T47D (cell line): ENCODE measurements at regions not wholly inside any gene's neighbourhood (a gene's known extent, or its start where the extent isn't known, plus 50 kb on each side); places are given as distances from the start of the nearest gene placed in this dataset.
"Not testable (repeated sequence)": the region's sequence is repeated elsewhere in the genome, so short reads cannot be mapped to it uniquely, and the experiment has no call there.

Experiments used
- DNase-seq, 2 experiments: peaks; one replicate each; pipeline versions ENCODE4 v3.0.0 to v3.0.0-alpha.2; 2011 to 2012; ENCODE audit warnings: low read depth in 1 of 2, low spot score in 1 of 2
- JUND ChIP-seq: IDR thresholded peaks from 2 replicates; pipeline ENCODE4 v1.6.1; 2012; ENCODE audit warnings: low read depth
- in situ Hi-C: cut with HindIII; loops from 2 replicates; pipeline ENCODE4 v1.10.0; 2016; ENCODE audit warnings: low sequenced_read_pairs, low pct_unique_long_range_greater_than_20kb

DNA sequence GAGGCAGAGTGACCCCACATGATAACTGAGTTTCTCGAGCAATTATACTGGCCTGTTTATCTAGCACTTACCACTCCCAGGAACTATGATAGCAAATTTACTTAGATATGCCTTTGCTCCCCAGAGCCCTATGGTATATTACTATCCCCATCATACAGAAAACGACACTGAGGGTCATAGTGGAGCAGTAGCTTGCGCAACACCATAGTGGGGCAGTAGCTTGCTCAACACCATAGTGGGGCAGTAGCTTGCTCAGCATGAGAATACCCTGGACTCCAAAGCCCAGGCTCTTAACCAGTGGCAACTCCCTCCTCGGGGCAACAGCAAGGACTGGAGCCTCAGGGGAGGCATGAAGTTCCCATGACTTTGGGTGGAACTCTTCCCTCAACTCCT is 211.9 kb downstream of the NPHP4 start:
- no peak for DNase-seq
- no peak for TF ChIP-seq JUND
- in situ Hi-C loops: no loop called here

DNA sequence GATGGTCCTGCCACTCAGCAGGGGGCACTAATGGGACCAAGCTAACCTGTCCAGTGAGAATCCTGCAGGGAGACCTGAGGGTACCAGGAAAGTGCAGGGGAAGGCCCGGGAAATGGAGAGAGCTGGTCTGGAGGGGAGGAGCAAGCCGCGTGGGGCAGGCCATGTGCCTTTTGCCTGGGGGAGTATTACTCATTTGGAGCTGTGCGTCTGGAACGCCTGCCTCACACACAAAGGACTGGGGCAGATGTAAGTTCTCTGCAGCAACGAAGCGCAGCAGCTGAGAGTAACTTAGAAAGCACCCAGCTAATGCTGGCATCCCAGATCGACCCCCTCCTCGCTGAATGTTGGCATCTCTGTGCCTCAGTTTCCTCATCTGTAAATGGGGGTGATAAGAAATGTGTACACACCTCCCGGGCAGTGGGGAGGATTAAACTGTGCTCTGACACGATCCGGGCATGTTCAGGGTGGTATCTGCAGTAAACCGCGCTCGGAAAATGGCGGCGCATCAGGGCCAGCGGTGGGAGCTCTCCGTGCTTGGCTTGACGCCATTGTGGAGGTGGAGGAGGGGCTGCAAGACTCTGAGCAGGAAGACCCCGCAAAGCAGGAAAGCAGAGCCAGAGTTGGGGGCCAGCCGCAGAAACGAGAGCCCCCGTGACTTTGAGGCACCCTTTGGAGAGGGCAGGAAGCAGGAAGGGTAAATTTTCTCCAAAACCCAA is 212.5 kb downstream of the NPHP4 start:
- DNase-seq: peak in 1 of 2 experiments; percentile 9
- in situ Hi-C loops: no loop called here
- no peak for TF ChIP-seq JUND

DNA sequence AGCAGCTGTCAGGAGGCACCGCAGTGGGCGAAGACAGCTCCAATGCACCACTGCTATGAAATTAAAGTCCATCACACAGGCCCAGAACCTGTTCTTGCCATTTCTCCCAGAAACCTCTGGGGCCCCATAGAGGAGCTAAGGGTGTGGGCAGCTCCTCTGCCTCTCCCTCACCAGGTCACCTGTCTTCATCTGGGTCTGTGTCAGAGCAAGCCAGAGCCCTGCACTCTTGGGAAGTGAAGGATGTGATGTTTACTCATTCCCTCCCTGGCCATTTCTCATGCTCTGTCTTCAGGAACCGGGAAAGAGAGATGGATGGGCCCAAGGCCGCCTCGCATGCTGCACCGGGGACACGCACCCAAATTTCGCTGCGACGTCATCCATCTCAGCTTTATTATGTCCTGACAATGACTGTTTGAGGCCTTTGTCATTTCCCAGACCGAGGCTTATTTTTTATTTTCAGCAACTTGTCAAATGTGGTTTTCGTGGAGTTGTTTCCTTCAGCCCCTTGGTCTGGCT is 216.1 kb downstream of the NPHP4 start:
- in situ Hi-C loops: no loop called here
- DNase-seq: no peak
- TF ChIP-seq JUND: no peak

DNA sequence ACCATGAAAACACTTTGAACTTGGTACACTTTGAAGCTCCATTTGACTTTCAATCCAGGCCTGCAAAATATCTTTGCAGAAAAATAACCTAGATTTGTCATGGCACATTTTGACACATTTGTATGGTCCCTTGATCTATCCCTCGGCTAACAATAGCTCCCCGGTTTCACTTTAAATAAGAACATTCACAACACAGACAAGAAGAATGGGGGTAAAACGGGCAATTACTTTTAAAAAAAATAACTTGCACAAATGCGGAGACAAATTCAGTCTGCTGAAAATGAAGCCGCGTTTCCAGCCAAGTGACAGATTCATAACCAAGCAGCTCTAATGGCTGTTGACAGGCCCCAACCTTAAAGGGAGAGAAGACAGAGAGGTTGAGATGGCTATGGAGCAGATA is 218.2 kb downstream of the NPHP4 start:
- in situ Hi-C loops: no loop called here
- no peak for TF ChIP-seq JUND

DNA sequence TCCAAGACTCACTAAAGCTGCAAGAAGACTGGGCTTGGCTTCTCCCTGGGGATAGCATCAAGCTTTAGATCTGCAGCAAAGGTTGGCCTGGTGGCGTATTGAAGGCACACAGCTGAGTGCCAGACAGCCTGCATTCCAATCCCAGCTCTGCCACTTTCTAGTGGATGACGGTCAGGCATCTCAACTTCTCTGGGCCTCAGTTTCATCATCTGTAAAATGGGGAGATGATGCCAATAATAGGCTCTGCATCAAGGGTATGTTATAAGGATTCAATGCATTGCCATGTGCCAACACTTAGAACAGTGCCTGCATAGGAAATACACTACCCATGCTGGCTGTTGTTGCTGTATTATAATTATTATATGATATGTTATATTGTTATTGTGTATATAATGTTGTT is 220.4 kb downstream of the NPHP4 start:
- TF ChIP-seq JUND: no peak
- in situ Hi-C loops: no loop called here
- DNase-seq: no peak

More for the DNA sequence above, 218.2 kb downstream of the NPHP4 start:
- DNase-seq: no peak

DNA sequence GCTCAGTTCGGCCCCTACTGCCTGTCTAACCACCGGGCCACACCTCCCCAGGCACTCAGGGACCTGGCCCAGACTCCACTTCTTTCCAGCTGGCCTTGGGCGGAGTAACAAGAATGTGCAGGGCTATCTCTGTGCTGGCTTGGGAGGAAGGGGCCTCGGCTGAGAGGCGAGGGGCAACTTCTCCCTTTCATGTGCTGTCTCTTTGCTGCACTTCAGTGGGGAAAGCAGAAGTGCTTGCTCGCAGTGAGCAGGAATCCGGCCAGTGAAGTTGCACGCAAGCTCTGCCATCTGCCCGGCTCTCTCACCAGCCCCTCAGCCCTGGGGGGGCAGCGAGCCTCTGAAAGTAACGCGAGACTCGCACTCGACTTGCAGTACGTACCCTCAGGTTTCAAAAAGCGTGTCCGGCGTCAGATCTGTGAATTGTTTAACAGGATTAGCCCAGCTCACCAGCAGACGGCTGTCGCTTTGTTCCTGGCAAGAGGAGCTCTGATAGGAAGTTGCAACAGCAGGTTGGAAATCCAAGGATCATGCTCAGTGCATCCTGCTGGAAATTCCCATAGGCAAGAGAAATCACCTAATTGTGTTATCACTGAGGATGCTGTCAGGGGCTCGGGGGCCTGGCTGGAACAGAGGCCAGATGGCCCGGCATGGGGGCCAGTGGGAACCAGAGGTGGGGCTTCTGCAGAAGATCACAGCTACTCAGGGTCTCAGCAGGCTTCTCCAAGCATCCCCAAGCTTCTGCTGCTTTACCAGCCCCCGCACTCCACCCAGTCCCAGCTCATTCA is 221.1 kb downstream of the NPHP4 start:
- in situ Hi-C loops: no loop called here
- no peak for DNase-seq
- no peak for TF ChIP-seq JUND

DNA sequence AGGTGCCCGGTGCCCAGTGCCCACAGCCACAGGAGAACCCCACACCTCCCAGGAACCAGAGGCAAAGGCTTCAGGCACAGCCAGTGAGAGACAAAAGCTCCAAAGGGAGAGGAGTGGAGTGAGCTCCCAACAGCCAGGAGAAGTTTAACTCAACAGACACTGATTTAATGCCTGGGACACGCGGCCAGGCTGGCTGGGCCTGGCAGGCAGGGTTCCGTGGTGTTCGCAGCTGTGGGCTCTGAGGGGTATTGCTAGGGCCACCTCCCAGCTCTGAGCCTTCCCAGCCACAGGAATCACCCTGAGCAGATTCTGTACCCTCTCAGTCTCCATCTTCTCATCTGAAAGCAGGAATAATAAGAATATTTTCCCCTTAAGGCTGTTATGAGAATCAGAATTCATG is 222.5 kb downstream of the NPHP4 start:
- no peak for TF ChIP-seq JUND
- in situ Hi-C loops: no loop called here
- DNase-seq: no peak

DNA sequence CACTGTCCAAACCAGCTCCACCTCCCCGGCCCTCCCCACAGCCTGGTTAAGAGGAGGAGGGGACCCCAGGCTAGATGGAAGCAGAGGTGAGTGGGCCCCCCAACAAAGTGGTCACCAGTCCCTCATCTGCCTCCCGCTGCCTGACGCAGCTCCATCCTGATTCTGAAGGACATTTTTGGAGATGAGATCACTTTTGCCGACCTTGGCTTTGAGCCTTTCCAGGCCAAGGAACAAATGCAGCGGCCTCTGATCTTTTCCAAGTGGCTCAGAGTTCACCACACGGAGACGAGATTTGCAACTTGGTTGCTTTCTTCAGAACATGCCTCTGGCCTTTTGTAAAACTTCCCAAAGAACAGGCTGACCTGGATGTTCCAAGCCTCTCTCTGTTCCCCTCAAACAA is 223.1 kb downstream of the NPHP4 start:
- no peak for TF ChIP-seq JUND
- in situ Hi-C loops: no loop called here
- DNase-seq: no peak

DNA sequence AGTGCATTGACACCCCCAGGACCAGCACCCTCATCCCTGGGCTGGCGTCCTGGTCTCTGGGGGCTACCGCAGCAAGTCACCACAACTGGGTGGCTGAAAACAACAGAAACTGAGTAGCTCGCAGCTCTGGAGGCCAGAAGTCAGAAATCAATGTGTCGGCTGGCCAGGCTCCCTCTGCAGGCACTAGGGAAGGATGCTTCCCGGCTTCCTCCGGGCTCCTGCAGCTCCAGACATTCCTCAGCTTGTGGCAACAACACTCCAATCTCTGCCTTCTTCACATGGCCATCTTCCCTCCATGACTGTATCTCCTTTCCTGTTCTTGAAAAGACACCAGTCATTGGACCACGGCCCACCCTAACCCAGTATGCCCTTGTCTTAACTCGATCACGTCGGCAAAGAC is 224.2 kb downstream of the NPHP4 start:
- DNase-seq: no peak
- TF ChIP-seq JUND: no peak

DNA sequence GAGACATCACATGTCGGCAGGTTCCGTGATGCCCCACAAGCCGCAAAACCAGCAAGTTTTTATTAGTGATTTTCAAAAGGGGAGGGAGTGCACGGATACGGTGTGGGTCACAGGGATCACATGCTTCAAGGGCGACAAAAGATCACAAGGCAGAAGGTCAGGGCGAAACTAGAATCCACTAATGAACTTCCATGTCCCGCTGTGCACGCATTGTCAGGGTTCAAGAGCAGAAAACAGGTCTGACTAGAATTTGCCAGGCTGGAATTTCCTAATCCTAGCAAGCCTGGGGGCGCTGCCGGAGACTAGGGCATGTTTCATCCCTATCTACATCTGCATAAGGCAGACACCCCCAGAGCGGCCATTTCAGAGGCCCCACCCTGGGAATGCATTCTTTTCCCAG is 225.2 kb downstream of the NPHP4 start:
- DNase-seq, in situ Hi-C loops: not testable (repeated sequence)

More for the DNA sequence above, 224.2 kb downstream of the NPHP4 start:
- in situ Hi-C loops: no loop called here

DNA sequence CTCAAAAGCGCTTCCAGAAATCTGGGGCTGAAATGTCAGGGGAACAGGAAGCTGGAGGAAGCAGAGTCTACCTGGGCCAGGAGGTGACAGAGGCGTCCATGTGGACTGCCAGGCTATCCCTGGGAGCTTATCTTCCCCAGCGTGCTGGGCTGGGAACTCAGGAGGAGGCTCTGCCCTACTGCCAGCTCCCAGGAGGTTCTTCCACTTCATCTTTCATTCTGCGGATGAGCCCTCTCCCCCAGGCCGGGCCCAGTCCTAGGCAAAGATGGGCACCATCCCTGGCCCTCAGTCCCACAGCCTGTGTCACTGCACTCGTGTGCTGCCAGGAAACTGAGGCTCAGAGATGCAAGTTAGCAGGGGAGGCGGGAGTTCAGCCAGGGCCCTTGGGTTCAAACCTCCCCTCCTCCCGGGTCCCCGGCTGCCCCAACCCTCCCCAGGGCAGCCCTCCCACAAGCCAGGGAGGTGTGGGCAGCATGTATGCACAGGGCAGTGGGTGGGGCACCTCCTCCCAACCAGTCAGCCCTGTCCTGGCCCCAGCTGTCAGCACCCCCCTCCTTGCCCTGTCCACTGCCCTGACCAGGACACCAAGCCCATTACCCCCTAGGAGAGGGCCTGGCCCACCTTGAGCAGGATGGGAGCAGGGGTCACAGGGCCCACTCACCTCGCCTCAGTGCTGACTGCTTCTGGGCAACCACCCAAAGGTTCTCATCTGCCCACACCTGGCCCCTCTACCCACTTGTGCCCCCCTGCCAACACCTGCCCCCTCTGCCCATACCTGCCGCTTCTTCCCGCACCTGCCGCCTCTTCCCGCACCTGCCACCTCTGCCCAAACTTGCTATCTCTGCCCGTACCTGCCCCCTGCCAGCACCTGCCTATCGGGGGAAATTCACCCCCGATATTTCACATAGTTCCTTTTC is 226.0 kb downstream of the NPHP4 start:
- no peak for DNase-seq
- in situ Hi-C loops: no loop called here
- TF ChIP-seq JUND: no peak

DNA sequence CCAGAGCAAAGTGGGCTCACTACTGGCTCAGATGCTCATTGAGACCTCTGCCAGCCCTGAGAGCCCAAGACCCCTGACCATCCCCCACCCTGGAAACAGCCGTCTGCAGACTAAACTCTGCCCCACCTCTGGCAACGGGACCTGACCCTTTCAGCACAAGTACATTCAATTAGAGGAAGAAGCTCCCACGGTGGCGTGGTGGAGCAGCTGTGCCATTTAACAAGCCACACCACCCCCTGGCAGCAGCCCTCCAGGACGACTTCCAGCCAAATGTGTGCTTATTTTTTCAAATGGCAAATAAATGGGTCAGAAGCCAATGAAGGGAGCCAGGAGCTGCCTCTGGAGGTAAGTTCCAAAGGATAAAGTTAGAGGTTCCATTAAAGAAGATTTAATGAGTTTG is 226.7 kb downstream of the NPHP4 start:
- no peak for DNase-seq
- in situ Hi-C loops: no loop called here
- no peak for TF ChIP-seq JUND
